Vagina (tissue), 2 donors: ENCODE measurements at regions not wholly inside any gene's neighbourhood (a gene's known extent, or its start where the extent isn't known, plus 50 kb on each side); places are given as distances from the start of the nearest gene placed in this dataset.

Source experiments
- CTCF ChIP-seq, 3 experiments: fragments of 450-650 bp in 2 of 3; fragments of 200-600 bp in 1 of 3; sonication (generic) in 1 of 3; IDR thresholded peaks; one replicate each; pipeline ENCODE4 v1.5.1; 2017 to 2019; ENCODE audit warnings: antibody characterized with exemption in 3 of 3, mild to moderate bottlenecking in 2 of 3, moderate library complexity in 2 of 3
- POLR2A ChIP-seq, 2 donors: fragments of 450-650 bp; IDR thresholded peaks; one replicate each; pipeline ENCODE4 v1.6.1; 2017; ENCODE audit warnings: antibody characterized with exemption in 2 of 2, mild to moderate bottlenecking in 2 of 2, moderate library complexity in 2 of 2
- POLR2AphosphoS5 ChIP-seq, 2 donors: sonication (generic); formaldehyde crosslinking; IDR thresholded peaks; one replicate each; pipeline ENCODE4 v1.9.0; 2017; ENCODE audit warnings: antibody characterized with exemption in 2 of 2, mild to moderate bottlenecking in 2 of 2, low read depth in 1 of 2; ENCODE audit not compliant: insufficient read depth in 1 of 2

GRCh38 chrX:98231003-98231402 is 1347.3 kb downstream of the RPA4 start:
- TF ChIP-seq CTCF (IDR thresholded peaks at IDR 0.05) (no peak), POLR2AphosphoS5 (IDR thresholded peaks at IDR 0.05; ENCODE audit: insufficient read depth in 1 of 2, low read depth in 1 of 2) (no peak), POLR2A (IDR thresholded peaks at IDR 0.05) (no peak)
